ENCODE measurements at regions not wholly inside any gene's neighbourhood (a gene's known extent, or its start where the extent isn't known, plus 50 kb on each side); places are given as distances from the start of the nearest gene placed in this dataset.
A peak's percentile ranks its signal among the peaks of the same experiment; 100 is the strongest.

DNA sequence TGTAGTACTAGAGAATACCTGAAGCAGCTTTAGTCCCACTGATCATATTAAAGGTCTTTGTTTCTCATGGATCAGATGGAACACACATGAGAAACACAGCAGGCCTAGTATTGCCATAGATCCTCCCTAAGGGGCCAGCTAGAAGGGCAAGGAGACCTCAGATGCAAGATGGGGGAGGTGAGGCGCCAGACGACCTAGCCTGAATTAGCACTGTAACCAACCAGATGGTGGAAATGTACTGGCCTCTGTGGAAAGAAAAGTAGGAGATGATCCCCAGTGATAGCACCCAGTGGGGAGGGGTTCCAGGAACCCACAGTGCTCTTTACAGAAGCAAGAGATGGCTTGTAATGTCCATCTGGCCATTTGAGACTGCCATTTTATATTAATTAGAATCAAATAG lies 138.2 kb upstream of the ZNF385D start (continued):
- no peak for TF ChIP-seq TFCP2L1 (CRISPR knock-in tag; IDR thresholded peaks at IDR 0.05)
- TF ChIP-seq, protein P1, sequence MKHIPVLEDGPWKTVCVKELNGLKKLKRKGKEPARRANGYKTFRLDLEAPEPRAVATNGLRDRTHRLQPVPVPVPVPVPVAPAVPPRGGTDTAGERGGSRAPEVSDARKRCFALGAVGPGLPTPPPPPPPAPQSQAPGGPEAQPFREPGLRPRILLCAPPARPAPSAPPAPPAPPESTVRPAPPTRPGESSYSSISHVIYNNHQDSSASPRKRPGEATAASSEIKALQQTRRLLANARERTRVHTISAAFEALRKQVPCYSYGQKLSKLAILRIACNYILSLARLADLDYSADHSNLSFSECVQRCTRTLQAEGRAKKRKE (CRISPR knock-in tag; IDR thresholded peaks at IDR 0.05; ENCODE audit: low read depth): no peak

DNA sequence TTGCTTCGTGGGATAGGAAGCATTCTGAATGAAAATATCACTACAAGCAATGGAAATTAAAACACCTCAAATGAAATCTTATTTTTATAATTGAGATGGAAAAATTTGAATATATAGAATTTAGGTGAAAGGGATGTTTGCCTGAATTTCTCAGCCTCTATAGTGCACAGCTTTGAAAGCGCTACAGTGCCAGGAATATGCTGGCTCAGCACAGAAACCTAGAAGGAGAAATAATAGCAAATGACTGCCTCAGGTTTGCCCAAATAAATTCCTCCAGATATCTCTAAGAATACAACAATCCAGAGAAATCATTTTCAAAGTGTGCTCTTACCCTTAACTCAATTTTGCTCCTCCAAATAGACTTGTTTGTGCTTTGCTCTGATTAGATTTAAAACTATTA lies 141.1 kb upstream of the ZNF385D start:
- ChIA-PET POLR2A (no interaction called here), CTCF (no interaction called here)
- DNase-seq (ENCODE audit: low read depth in 1 of 2, low spot score in 1 of 2): no peak
- H3K4me3 ChIP-seq: no peak overlapping the region
- H3K4me1 ChIP-seq: no peaks in the 10 kb centered on the region
- ATAC-seq: no peak
- TF ChIP-seq PHF8 (IDR thresholded peaks at IDR 0.05; ENCODE audit: borderline replicate concordance, low read depth) (no peak), MAFK (IDR thresholded peaks at IDR 0.05; ENCODE audit: partially characterized antibody) (peak; percentile 16)
- no peak overlapping the region for H3K4me2 ChIP-seq
- FAIRE-seq: no peak
- 18% methylated on average over 2 of the region's 2 CpGs for WGBS (ENCODE audit: missing lambda C conversion rate)
- H3K9me3 ChIP-seq: no peaks in the 10 kb centered on the region
- H3K27ac ChIP-seq: no peak overlapping the region

DNA sequence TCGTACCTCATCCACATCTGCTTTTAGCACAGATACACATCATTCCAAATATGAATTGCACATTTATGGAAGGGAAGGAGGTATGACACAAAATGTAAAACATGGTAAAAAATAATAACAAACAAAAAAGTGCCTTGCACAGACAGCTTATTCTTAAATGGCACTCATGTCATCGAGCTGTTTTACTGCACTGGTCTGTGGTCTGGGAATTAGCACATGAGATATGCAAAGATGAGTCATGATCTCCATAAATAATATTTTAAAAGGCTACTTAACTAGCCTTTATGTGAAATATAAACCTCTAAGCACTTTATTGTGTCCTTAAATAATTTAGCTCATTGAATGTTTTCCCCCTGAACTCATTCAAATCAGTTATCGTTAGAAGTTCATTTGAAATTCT lies 142.2 kb upstream of the ZNF385D start:
- H3K4me3 ChIP-seq: no peak overlapping the region
- POLR2A ChIA-PET: no interaction called here
- no peaks in the 10 kb centered on the region for H3K9me3 ChIP-seq
- H3K4me2 ChIP-seq: no peak overlapping the region
- FAIRE-seq (no peak), DNase-seq (ENCODE audit: low read depth in 1 of 2, low spot score in 1 of 2) (no peak), ATAC-seq (no peak)
- CTCF ChIA-PET: interaction anchor here (1.0 to 2.3 kb wide), 3 partner anchors 9 to 1382 kb away, joined by 3 to 9 read pairs (median 5); no protein-coding TSS in a partner anchor
- TF ChIP-seq, protein P2, sequence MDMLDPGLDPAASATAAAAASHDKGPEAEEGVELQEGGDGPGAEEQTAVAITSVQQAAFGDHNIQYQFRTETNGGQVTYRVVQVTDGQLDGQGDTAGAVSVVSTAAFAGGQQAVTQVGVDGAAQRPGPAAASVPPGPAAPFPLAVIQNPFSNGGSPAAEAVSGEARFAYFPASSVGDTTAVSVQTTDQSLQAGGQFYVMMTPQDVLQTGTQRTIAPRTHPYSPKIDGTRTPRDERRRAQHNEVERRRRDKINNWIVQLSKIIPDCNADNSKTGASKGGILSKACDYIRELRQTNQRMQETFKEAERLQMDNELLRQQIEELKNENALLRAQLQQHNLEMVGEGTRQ (IDR thresholded peaks at IDR 0.05): no peak
- no peak for TF ChIP-seq ZC3H11A (IDR thresholded peaks at IDR 0.05)
- TF ChIP-seq HOXB13 (CRISPR knock-in tag; IDR thresholded peaks at IDR 0.05; ENCODE audit: low read depth): no peak
- TF ChIP-seq, protein P3, sequence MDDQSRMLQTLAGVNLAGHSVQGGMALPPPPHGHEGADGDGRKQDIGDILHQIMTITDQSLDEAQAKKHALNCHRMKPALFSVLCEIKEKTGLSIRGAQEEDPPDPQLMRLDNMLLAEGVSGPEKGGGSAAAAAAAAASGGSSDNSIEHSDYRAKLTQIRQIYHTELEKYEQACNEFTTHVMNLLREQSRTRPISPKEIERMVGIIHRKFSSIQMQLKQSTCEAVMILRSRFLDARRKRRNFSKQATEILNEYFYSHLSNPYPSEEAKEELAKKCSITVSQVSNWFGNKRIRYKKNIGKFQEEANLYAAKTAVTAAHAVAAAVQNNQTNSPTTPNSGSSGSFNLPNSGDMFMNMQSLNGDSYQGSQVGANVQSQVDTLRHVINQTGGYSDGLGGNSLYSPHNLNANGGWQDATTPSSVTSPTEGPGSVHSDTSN (IDR thresholded peaks at IDR 0.05): no peak
- no peak for TF ChIP-seq EHF (CRISPR knock-in tag; IDR thresholded peaks at IDR 0.05)
- no peak for TF ChIP-seq TFCP2L1 (CRISPR knock-in tag; IDR thresholded peaks at IDR 0.05)
- H3K4me1 ChIP-seq: no peaks in the 10 kb centered on the region
- H3K27ac ChIP-seq: no peak overlapping the region
- WGBS (ENCODE audit: missing lambda C conversion rate): 17% methylated on average over 3 of the region's 3 CpGs

DNA sequence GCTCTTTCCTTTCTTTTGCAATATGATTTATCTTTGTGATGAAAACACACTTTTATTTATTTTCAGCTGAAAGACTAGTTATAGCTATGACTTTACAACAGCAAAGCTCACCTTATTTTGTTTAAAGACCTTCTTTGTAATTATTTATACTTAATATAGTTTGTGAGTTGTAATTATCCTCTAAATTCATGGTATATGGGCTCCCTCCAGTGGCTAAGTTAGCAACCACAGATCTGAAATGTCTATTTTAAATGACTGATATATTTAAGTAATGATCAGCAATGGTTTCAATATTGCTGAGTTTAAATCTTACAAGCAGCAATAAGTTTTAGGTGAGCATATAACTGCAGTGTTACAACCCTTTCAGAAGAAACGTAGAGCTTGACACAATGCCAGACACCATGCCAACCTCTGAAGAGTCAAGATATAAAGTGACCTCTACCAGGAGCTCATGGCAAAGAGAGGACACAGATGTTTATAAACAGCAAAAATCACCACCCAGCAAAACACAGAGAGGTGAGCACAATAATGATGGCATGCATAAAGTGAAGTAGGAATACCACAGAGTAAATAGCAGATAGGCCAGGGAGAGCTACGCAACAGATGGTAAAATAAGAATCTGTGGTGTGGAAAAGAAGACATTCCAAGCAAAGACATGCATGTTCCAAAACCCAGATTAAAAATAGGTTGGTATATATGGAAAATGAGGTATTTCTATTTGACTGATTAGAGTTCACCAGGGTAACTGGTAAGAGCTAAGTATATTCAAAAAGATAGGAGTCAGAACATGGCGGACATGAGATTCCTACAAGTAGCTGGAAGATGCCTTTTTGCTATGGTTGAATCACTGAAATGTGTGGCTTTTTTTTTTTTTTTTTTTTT lies 143.7 kb upstream of the ZNF385D start:
- TF ChIP-seq, protein P4, sequence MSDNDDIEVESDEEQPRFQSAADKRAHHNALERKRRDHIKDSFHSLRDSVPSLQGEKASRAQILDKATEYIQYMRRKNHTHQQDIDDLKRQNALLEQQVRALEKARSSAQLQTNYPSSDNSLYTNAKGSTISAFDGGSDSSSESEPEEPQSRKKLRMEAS (IDR thresholded peaks at IDR 0.05): no peak
- TF ChIP-seq SMC3 (IDR thresholded peaks at IDR 0.05) (peak; percentile 55), RAD21 (conservative IDR thresholded peaks at IDR 0.05 in 1 of 2, IDR thresholded peaks at IDR 0.05 in 1 of 2) (peak; percentile 57 to 65)
- TF ChIP-seq, protein P5, sequence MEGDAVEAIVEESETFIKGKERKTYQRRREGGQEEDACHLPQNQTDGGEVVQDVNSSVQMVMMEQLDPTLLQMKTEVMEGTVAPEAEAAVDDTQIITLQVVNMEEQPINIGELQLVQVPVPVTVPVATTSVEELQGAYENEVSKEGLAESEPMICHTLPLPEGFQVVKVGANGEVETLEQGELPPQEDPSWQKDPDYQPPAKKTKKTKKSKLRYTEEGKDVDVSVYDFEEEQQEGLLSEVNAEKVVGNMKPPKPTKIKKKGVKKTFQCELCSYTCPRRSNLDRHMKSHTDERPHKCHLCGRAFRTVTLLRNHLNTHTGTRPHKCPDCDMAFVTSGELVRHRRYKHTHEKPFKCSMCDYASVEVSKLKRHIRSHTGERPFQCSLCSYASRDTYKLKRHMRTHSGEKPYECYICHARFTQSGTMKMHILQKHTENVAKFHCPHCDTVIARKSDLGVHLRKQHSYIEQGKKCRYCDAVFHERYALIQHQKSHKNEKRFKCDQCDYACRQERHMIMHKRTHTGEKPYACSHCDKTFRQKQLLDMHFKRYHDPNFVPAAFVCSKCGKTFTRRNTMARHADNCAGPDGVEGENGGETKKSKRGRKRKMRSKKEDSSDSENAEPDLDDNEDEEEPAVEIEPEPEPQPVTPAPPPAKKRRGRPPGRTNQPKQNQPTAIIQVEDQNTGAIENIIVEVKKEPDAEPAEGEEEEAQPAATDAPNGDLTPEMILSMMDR (IDR thresholded peaks at IDR 0.05): peak; percentile 52
- Histone ChIP-seq H3K4me3 (no peak overlapping the region), H3K9me3 (no peaks in the 10 kb centered on the region), H3K4me1 (no peaks in the 10 kb centered on the region), H3K27ac (no peak overlapping the region), H3K4me2 (no peak overlapping the region)
- 25% methylated on average over 3 of the region's 3 CpGs for WGBS (ENCODE audit: missing lambda C conversion rate)
- peak; percentile 1 to 5 for DNase-seq (ENCODE audit: low read depth in 1 of 2, low spot score in 1 of 2)
- CTCF ChIA-PET: interaction anchor here (0.6 to 2.3 kb wide), 6 partner anchors 8 to 1669 kb away, joined by 3 to 9 read pairs (median 4); no protein-coding TSS in a partner anchor
- no peak for ATAC-seq
- no peak for FAIRE-seq
- POLR2A ChIA-PET: no interaction called here
